ENCODE measurements at regions not wholly inside any gene's neighbourhood (a gene's known extent, or its start where the extent isn't known, plus 50 kb on each side); places are given as distances from the start of the nearest gene placed in this dataset.

DNA sequence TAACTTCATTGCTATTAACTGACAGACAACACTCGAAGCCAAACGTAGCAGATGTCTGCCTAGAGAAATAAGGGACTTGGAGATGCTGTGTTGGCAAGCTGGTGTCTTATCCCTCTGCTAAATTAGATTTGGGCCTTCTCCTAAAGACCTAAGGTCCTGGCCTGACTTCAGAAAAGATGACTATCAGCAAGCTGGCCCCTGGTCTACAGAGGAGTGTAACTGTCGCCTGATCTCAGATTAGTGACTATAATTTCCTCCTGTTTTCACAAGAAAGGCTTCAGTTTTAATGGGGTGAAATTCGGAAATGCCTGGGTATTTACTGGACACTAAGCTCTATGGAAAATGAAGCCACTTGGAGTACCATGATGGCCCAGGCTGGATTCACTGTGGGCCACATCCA lies 53.1 kb upstream of the SLC7A14 start:
- TF ChIP-seq, protein P1, sequence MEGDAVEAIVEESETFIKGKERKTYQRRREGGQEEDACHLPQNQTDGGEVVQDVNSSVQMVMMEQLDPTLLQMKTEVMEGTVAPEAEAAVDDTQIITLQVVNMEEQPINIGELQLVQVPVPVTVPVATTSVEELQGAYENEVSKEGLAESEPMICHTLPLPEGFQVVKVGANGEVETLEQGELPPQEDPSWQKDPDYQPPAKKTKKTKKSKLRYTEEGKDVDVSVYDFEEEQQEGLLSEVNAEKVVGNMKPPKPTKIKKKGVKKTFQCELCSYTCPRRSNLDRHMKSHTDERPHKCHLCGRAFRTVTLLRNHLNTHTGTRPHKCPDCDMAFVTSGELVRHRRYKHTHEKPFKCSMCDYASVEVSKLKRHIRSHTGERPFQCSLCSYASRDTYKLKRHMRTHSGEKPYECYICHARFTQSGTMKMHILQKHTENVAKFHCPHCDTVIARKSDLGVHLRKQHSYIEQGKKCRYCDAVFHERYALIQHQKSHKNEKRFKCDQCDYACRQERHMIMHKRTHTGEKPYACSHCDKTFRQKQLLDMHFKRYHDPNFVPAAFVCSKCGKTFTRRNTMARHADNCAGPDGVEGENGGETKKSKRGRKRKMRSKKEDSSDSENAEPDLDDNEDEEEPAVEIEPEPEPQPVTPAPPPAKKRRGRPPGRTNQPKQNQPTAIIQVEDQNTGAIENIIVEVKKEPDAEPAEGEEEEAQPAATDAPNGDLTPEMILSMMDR (IDR thresholded peaks at IDR 0.05) = no peak
- no peak for TF ChIP-seq POLR2A (IDR thresholded peaks at IDR 0.05)

All from breast epithelium (tissue), 3 donors.